ENCODE measurements at regions not wholly inside any gene's neighbourhood (a gene's known extent, or its start where the extent isn't known, plus 50 kb on each side); places are given as distances from the start of the nearest gene placed in this dataset.
A peak's percentile ranks its signal among the peaks of the same experiment; 100 is the strongest.
"Not testable (repeated sequence)": the region's sequence is repeated elsewhere in the genome, so short reads cannot be mapped to it uniquely, and the experiment has no call there.

DNA sequence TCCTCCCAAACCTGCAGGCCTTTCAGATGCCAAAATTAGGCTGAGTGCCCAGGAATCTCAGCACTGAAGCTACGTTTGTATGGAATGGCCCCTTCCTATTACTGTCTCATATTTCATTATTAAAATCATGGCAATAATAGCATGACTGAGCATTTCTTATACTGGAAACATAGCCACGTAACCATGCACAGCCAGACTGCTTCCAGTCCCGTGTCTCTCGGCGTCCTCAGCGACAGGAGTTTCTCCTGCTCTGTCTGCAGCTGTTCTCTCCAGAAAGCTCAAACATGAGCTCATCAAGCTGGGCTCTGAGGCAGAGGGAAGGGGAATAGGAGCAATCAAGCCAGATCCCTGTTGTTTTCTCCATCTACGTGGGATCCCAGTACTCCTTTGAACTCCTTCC lies 104.0 kb downstream of the CDC7 start:
- no peak for DNase-seq (ENCODE audit: low spot score)
- ChIA-PET POLR2A (ENCODE audit: low non-redundant PET) (no interaction called here), CTCF (no interaction called here)
- no peaks in the 10 kb centered on the region for H3K36me3 ChIP-seq (ENCODE audit: insufficient read depth, low read length, poor library complexity, severe bottlenecking)
- TF ChIP-seq, protein P1, sequence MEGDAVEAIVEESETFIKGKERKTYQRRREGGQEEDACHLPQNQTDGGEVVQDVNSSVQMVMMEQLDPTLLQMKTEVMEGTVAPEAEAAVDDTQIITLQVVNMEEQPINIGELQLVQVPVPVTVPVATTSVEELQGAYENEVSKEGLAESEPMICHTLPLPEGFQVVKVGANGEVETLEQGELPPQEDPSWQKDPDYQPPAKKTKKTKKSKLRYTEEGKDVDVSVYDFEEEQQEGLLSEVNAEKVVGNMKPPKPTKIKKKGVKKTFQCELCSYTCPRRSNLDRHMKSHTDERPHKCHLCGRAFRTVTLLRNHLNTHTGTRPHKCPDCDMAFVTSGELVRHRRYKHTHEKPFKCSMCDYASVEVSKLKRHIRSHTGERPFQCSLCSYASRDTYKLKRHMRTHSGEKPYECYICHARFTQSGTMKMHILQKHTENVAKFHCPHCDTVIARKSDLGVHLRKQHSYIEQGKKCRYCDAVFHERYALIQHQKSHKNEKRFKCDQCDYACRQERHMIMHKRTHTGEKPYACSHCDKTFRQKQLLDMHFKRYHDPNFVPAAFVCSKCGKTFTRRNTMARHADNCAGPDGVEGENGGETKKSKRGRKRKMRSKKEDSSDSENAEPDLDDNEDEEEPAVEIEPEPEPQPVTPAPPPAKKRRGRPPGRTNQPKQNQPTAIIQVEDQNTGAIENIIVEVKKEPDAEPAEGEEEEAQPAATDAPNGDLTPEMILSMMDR (conservative IDR thresholded peaks at IDR 0.05; ENCODE audit: low read depth, low read length) = no peak
- TF ChIP-seq EZH2 (IDR thresholded peaks at IDR 0.05; ENCODE audit: borderline replicate concordance, low read depth, low read length, poor library complexity, severe bottlenecking) = no peak
- no TSS peak for BruUV-seq (replicated peaks)
- intact Hi-C loops (cut with micrococcal nuclease; ENCODE audit: unreplicated experiment) = no loop called here
- no peak overlapping the region for H3K4me3 ChIP-seq (ENCODE audit: low read depth, low read length, poor library complexity, severe bottlenecking)
- no peaks in the 10 kb centered on the region for H3K4me1 ChIP-seq (ENCODE audit: insufficient read depth, low read length, poor library complexity, severe bottlenecking)
- no peak overlapping the region for H3K27ac ChIP-seq (ENCODE audit: low read depth, low read length, poor library complexity, severe bottlenecking)
- H3K9me3 ChIP-seq (ENCODE audit: low read depth, low read length, poor library complexity, severe bottlenecking) = no peaks in the 10 kb centered on the region
- no peaks in the 10 kb centered on the region for H3K27me3 ChIP-seq (replicated peaks; ENCODE audit: insufficient read depth, low read depth, low read length, poor library complexity)

DNA sequence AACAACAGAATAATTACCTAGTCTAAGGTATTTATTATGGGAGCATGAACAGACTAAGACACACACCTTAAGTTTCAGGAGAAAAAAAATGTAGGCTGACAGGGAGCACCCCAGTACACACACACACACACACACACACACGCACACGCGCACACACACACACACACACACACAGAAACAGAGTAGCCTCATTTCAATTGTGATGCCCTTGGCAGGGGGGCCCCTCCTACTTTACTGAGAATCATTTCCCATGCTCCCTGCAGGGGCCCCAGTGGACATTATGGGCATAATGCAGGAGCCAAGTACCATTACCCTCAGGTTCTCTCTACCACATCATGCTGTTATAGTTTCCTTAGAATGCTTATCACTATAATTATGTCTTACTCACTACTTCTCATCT lies 104.9 kb downstream of the CDC7 start:
- CTCF ChIA-PET = no interaction called here
- peak; percentile 15 for DNase-seq (ENCODE audit: low spot score)
- TF ChIP-seq, protein P1 (conservative IDR thresholded peaks at IDR 0.05; ENCODE audit: low read depth, low read length) = no peak
- TF ChIP-seq EZH2 (IDR thresholded peaks at IDR 0.05; ENCODE audit: borderline replicate concordance, low read depth, low read length, poor library complexity, severe bottlenecking) = no peak
- H3K27me3 ChIP-seq (replicated peaks; ENCODE audit: insufficient read depth, low read depth, low read length, poor library complexity) = no peaks in the 10 kb centered on the region
- intact Hi-C loops (cut with micrococcal nuclease; ENCODE audit: unreplicated experiment) = no loop called here
- POLR2A ChIA-PET (ENCODE audit: low non-redundant PET) = no interaction called here
- no peaks in the 10 kb centered on the region for H3K4me1 ChIP-seq (ENCODE audit: insufficient read depth, low read length, poor library complexity, severe bottlenecking)
- H3K4me3 ChIP-seq (ENCODE audit: low read depth, low read length, poor library complexity, severe bottlenecking) = no peak overlapping the region
- no peak overlapping the region for H3K27ac ChIP-seq (ENCODE audit: low read depth, low read length, poor library complexity, severe bottlenecking)
- H3K36me3 ChIP-seq (ENCODE audit: insufficient read depth, low read length, poor library complexity, severe bottlenecking) = no peaks in the 10 kb centered on the region
- BruUV-seq (replicated peaks) = no TSS peak
- no peaks in the 10 kb centered on the region for H3K9me3 ChIP-seq (ENCODE audit: low read depth, low read length, poor library complexity, severe bottlenecking)

DNA sequence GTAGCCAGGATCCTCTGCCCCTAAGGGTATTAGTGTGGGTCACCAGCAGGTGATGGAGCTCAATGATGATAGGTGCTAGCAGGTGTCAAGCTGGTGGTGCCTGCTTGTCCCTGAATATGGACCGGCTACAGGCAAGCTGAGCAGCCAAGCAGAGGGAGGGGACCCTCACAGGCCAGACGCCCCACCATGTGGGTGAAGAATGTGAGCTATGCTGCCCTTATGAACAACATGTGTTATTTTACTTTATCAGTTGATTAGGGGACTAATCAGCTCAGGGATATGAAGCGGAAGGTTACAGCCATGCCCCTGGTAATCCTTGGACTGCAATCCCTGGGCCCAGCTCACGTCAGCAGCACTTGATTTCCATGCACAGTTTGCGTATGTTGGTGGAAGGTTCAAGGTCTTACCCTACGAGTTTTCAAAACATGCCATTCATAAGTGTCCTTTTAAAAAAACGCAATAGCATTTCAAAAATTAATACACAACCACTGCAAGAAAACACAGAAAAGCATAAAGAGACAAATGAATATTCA lies 106.0 kb downstream of the CDC7 start:
- H3K36me3 ChIP-seq (ENCODE audit: insufficient read depth, low read length, poor library complexity, severe bottlenecking) = no peaks in the 10 kb centered on the region
- ChIA-PET POLR2A (ENCODE audit: low non-redundant PET) (no interaction called here), CTCF (no interaction called here)
- intact Hi-C loops (cut with micrococcal nuclease; ENCODE audit: unreplicated experiment) = no loop called here
- no peaks in the 10 kb centered on the region for H3K4me1 ChIP-seq (ENCODE audit: insufficient read depth, low read length, poor library complexity, severe bottlenecking)
- TF ChIP-seq, protein P1 (conservative IDR thresholded peaks at IDR 0.05; ENCODE audit: low read depth, low read length) = no peak
- TF ChIP-seq EZH2 (IDR thresholded peaks at IDR 0.05; ENCODE audit: borderline replicate concordance, low read depth, low read length, poor library complexity, severe bottlenecking) = no peak
- BruUV-seq (replicated peaks) = no TSS peak
- H3K27ac ChIP-seq (ENCODE audit: low read depth, low read length, poor library complexity, severe bottlenecking) = no peak overlapping the region
- no peak overlapping the region for H3K4me3 ChIP-seq (ENCODE audit: low read depth, low read length, poor library complexity, severe bottlenecking)
- H3K9me3 ChIP-seq (ENCODE audit: low read depth, low read length, poor library complexity, severe bottlenecking) = no peaks in the 10 kb centered on the region
- no peak for DNase-seq (ENCODE audit: low spot score)
- H3K27me3 ChIP-seq (replicated peaks; ENCODE audit: insufficient read depth, low read depth, low read length, poor library complexity) = no peaks in the 10 kb centered on the region

DNA sequence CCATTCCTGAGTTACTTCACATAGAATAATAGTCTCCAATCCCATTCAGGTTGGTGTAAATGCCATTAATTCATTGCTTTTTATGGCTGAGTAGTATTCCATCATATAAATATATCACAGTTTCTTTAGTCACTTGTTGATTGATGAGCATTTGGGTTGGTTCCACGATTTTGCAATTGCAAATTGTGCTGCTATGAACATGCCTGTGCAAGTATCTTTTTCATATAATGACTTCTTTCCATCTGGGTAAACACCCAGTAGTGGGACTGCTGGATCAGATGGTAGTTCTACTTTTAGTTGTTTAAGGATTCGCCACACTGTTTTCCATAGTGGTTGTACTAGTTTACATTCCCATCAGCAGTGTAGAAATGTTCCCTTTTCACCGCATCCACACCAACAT lies 107.0 kb downstream of the CDC7 start:
- H3K27me3 ChIP-seq (replicated peaks; ENCODE audit: insufficient read depth, low read depth, low read length, poor library complexity); H3K4me1 ChIP-seq (ENCODE audit: insufficient read depth, low read length, poor library complexity, severe bottlenecking); H3K4me3 ChIP-seq (ENCODE audit: low read depth, low read length, poor library complexity, severe bottlenecking); H3K27ac ChIP-seq (ENCODE audit: low read depth, low read length, poor library complexity, severe bottlenecking); H3K9me3 ChIP-seq (ENCODE audit: low read depth, low read length, poor library complexity, severe bottlenecking); BruUV-seq (replicated peaks); H3K36me3 ChIP-seq (ENCODE audit: insufficient read depth, low read length, poor library complexity, severe bottlenecking); intact Hi-C loops (cut with micrococcal nuclease; ENCODE audit: unreplicated experiment); CTCF ChIA-PET; POLR2A ChIA-PET (ENCODE audit: low non-redundant PET); DNase-seq (ENCODE audit: low spot score): not testable (repeated sequence)

Measured in A673 (cell line).